PC-3 (cell line): ENCODE measurements at regions not wholly inside any gene's neighbourhood (a gene's known extent, or its start where the extent isn't known, plus 50 kb on each side); places are given as distances from the start of the nearest gene placed in this dataset.

Experiments used
- ATAC-seq: fragments of 200-7000 bp; cut with Tn5 transposase; 2 replicates; pipeline ENCODE4 v1.9.1; 2020; ENCODE audit warnings: mild to moderate bottlenecking, moderate library complexity
- BruUV-seq: library from RNA; stranded (reverse); fragments of 400-500 nt; replicated peaks from 2 replicates; lab custom pipeline; 2021; lab: Mats Ljungman, UMichigan
- CTCF ChIA-PET: fragments of 300-600 bp; sonication (Branson Sonifier 250); formaldehyde crosslinking; loops from one replicate; lab custom pipeline; 2022; ENCODE audit warnings: antibody characterized with exemption; lab: Charles Lee
- POLR2A ChIA-PET: fragments of 300-600 bp; sonication (Branson Sonifier 250); formaldehyde crosslinking; loops from one replicate; lab custom pipeline; 2022; ENCODE audit warnings: antibody characterized with exemption; ENCODE audit not compliant: unreplicated experiment; lab: Charles Lee
- DNase-seq: peaks from one replicate; pipeline ENCODE4 v3.0.0-alpha.2; 2015
- H2AFZ ChIP-seq: fragments of 300-600 bp; sonication (generic); 2 replicates; pipeline ENCODE4 v1.6.0; 2016; ENCODE audit warnings: antibody characterized with exemption, low read length
- H3F3A ChIP-seq: fragments of 300-600 bp; sonication (generic); one replicate; pipeline ENCODE4 v1.6.0; 2017; ENCODE audit warnings: antibody characterized with exemption, low read length, control low read depth, mild to moderate bottlenecking; ENCODE audit not compliant: unreplicated experiment
- H3K27ac ChIP-seq: fragments of 300-600 bp; sonication (generic); 2 replicates; pipeline ENCODE4 v1.5.1; 2016; ENCODE audit warnings: mild to moderate bottlenecking, low read length
- H3K27me3 ChIP-seq: fragments of 300-600 bp; sonication (generic); 2 replicates; pipeline ENCODE4 v1.6.1; 2016; ENCODE audit warnings: low read length, mixed read lengths
- H3K36me3 ChIP-seq: fragments of 300-600 bp; sonication (generic); 2 replicates; pipeline ENCODE4 v1.6.1; 2016; ENCODE audit warnings: low read depth, mixed run types, low read length, mixed read lengths
- H3K4me1 ChIP-seq: fragments of 300-600 bp; sonication (generic); 2 replicates; pipeline ENCODE4 v1.5.1; 2016; ENCODE audit warnings: low read length; ENCODE audit not compliant: insufficient read depth
- H3K4me2 ChIP-seq: fragments of 300-600 bp; sonication (generic); 2 replicates; pipeline ENCODE4 v1.6.0; 2016; ENCODE audit warnings: low read length
- H3K4me3 ChIP-seq: fragments of 300-600 bp; sonication (generic); 2 replicates; pipeline ENCODE4 v1.5.1; 2016; ENCODE audit warnings: mild to moderate bottlenecking, low read length, mixed read lengths
- H3K79me2 ChIP-seq: fragments of 300-600 bp; sonication (generic); 2 replicates; pipeline ENCODE4 v1.6.1; 2017; ENCODE audit warnings: low read length, mixed read lengths
- H3K9ac ChIP-seq: fragments of 300-600 bp; sonication (generic); 2 replicates; pipeline ENCODE4 v1.6.0; 2016; ENCODE audit warnings: mild to moderate bottlenecking, low read length
- H3K9me2 ChIP-seq: fragments of 300-600 bp; sonication (generic); replicated peaks from 2 replicates; pipeline ENCODE4 v1.6.1; 2016; ENCODE audit warnings: mixed run types, low read length, mixed read lengths
- H3K9me3 ChIP-seq: fragments of 300-600 bp; sonication (generic); 2 replicates; pipeline ENCODE4 v1.6.1; 2016; ENCODE audit warnings: low read length, mixed read lengths
- H4K20me1 ChIP-seq: fragments of 300-600 bp; sonication (generic); 2 replicates; pipeline ENCODE4 v1.6.1; 2016; ENCODE audit warnings: low read length, mixed read lengths
- CTCF ChIP-seq: fragments of 300-600 bp; sonication (generic); conservative IDR thresholded peaks from 2 replicates; pipeline ENCODE4 v1.5.1; 2017; ENCODE audit warnings: antibody characterized with exemption, low read depth, mild to moderate bottlenecking, low read length
- EZH2 ChIP-seq: fragments of 300-600 bp; sonication (generic); IDR thresholded peaks from one replicate; pipeline ENCODE4 v1.6.1; 2017; ENCODE audit warnings: antibody characterized with exemption, mild to moderate bottlenecking, low read length; ENCODE audit not compliant: unreplicated experiment
- EZH2phosphoT487 ChIP-seq: fragments of 300-600 bp; sonication (generic); IDR thresholded peaks from 2 replicates; pipeline ENCODE4 v1.6.1; 2018; ENCODE audit warnings: mild to moderate bottlenecking, antibody characterized with exemption, low read length, borderline replicate concordance
- intact Hi-C: fragments of 100-400 bp; cut with micrococcal nuclease; formaldehyde crosslinking; loops from 2 replicates; pipeline ENCODE4 v1.9.0; 2023

GRCh38 chr3:69490235-69490634 lies 104.3 kb upstream of the FRMD4B start:
- DNase-seq (no peak), ATAC-seq (no peak)
- POLR2A ChIA-PET, result no interaction called here
- Histone ChIP-seq H3F3A (no peaks in the 10 kb centered on the region), H3K79me2 (no peaks in the 10 kb centered on the region), H3K9me3 (no peaks in the 10 kb centered on the region), H3K27ac (no peak overlapping the region), H3K4me2 (no peak overlapping the region), H3K36me3 (no peaks in the 10 kb centered on the region), H3K4me1 (no peaks in the 10 kb centered on the region), H2AFZ (no peak overlapping the region), H3K4me3 (no peak overlapping the region), H3K9ac (no peak overlapping the region), H3K27me3 (no peaks in the 10 kb centered on the region), H3K9me2 (no peaks in the 10 kb centered on the region), H4K20me1 (no peaks in the 10 kb centered on the region)
- no TSS peak for BruUV-seq
- intact Hi-C loops, result no loop called here
- TF ChIP-seq EZH2phosphoT487, result no peak
- no peak for TF ChIP-seq CTCF
- no peak for TF ChIP-seq EZH2
- CTCF ChIA-PET, result no interaction called here

- Histone ChIP-seq H3K4me2 (no peak overlapping the region), H3K36me3 (no peaks in the 10 kb centered on the region), H3K9me3 (no peaks in the 10 kb centered on the region), H3K4me3 (no peak overlapping the region), H3F3A (no peaks in the 10 kb centered on the region), H3K79me2 (no peaks in the 10 kb centered on the region), H3K9me2 (no peaks in the 10 kb centered on the region), H3K9ac (no peak overlapping the region), H3K27me3 (no peaks in the 10 kb centered on the region), H3K4me1 (no peaks in the 10 kb centered on the region), H3K27ac (no peak overlapping the region), H2AFZ (no peak overlapping the region), H4K20me1 (no peaks in the 10 kb centered on the region)
- TF ChIP-seq EZH2 (no peak), EZH2phosphoT487 (no peak), CTCF (no peak)
- POLR2A ChIA-PET, result no interaction called here
- no TSS peak for BruUV-seq
- intact Hi-C loops, result no loop called here
- CTCF ChIA-PET, result no interaction called here
- DNase-seq (no peak), ATAC-seq (no peak)
These were observed 102.1 kb upstream of the FRMD4B start for GRCh38 chr3:69488026-69488425.

GRCh38 chr3:69485489-69485888 lies 99.6 kb upstream of the FRMD4B start:
- Histone ChIP-seq H3K4me1 (no peaks in the 10 kb centered on the region), H3K36me3 (no peaks in the 10 kb centered on the region), H3K4me2 (no peak overlapping the region), H3K9me3 (no peaks in the 10 kb centered on the region), H3K4me3 (no peak overlapping the region), H3K79me2 (no peaks in the 10 kb centered on the region), H4K20me1 (no peaks in the 10 kb centered on the region), H2AFZ (no peak overlapping the region), H3K27ac (no peak overlapping the region), H3K9me2 (no peaks in the 10 kb centered on the region), H3K27me3 (no peaks in the 10 kb centered on the region), H3K9ac (no peak overlapping the region), H3F3A (no peaks in the 10 kb centered on the region)
- DNase-seq (no peak), ATAC-seq (no peak)
- CTCF ChIA-PET, result no interaction called here
- intact Hi-C loops, result no loop called here
- TF ChIP-seq EZH2 (no peak), EZH2phosphoT487 (no peak), CTCF (no peak)
- POLR2A ChIA-PET, result no interaction called here
- no TSS peak for BruUV-seq
